ENCODE measurements at regions not wholly inside any gene's neighbourhood (a gene's known extent, or its start where the extent isn't known, plus 50 kb on each side); places are given as distances from the start of the nearest gene placed in this dataset.

- Histone ChIP-seq H3K79me2 (ENCODE audit: control insufficient read depth, insufficient read depth, low read length) (no peaks in the 10 kb centered on the region), H3K4me3 (replicated peaks in 1 of 3; ENCODE audit: insufficient read depth in 1 of 3, low read depth in 1 of 3, low read length in 3 of 3) (no peak overlapping the region), H3K9me1 (replicated peaks; ENCODE audit: control insufficient read depth, extremely low read depth, insufficient read depth, low read length) (no peaks in the 10 kb centered on the region), H3K9ac (replicated peaks; ENCODE audit: extremely low read depth, insufficient read depth, low read length) (no peak overlapping the region), H4K20me1 (replicated peaks; ENCODE audit: control insufficient read depth, extremely low read depth, insufficient read depth, low read length) (no peaks in the 10 kb centered on the region), H3K4me1 (ENCODE audit: control insufficient read depth, extremely low read depth, insufficient read depth, low read length) (no peaks in the 10 kb centered on the region), H3K36me3 (ENCODE audit: control insufficient read depth in 2 of 2, extremely low read depth in 1 of 2, insufficient read depth in 2 of 2, low read length in 2 of 2) (no peaks in the 10 kb centered on the region), H3K9me3 (replicated peaks; ENCODE audit: control insufficient read depth, insufficient read depth, low read length) (no peaks in the 10 kb centered on the region), H3K27ac (ENCODE audit: insufficient read depth, low read depth, low read length) (no peak overlapping the region), H3K4me2 (ENCODE audit: insufficient read depth, low read length) (no peak overlapping the region), H2AFZ (ENCODE audit: low read depth, low read length) (no peak overlapping the region), H3K27me3 (ENCODE audit: control insufficient read depth in 2 of 2, insufficient read depth in 2 of 2, low read length in 2 of 2) (peaks cover 0 to under 1% of the 10 kb centered on the region in 2 experiments)
- DNase-seq (ENCODE audit: low read depth, low spot score) (no peak), FAIRE-seq (no peak)
- POLR2A ChIA-PET = no interaction called here
- dilution Hi-C loops (cut with MboI; ENCODE audit: extremely low pct_ligation_motif_present, low sequenced_read_pairs) = no loop called here
- TF ChIP-seq JUN (IDR thresholded peaks at IDR 0.05; ENCODE audit: borderline replicate concordance, insufficient read depth, insufficient read length, low read depth) (no peak), GATA2 (IDR thresholded peaks at IDR 0.05; ENCODE audit: insufficient read depth, insufficient read length, low read depth, low read length) (no peak), EZH2 (IDR thresholded peaks at IDR 0.05; ENCODE audit: borderline replicate concordance, low read depth, low read length, severe bottlenecking) (no peak), MYC (IDR thresholded peaks at IDR 0.05; ENCODE audit: low read depth, low read length) (no peak), MAX (IDR thresholded peaks at IDR 0.05; ENCODE audit: insufficient read depth, insufficient read length) (no peak)
- BruUV-seq (replicated peaks) = no TSS peak
- intact Hi-C loops (cut with micrococcal nuclease) = no loop called here
- CTCF ChIA-PET = interaction anchor here (1.4 kb wide), 1 partner anchor 10 kb away, joined by 3 read pairs; no protein-coding TSS in a partner anchor
Measured at GRCh38 chr5:14965815-14966214, 94.2 kb upstream of the ANKH start.

DNA sequence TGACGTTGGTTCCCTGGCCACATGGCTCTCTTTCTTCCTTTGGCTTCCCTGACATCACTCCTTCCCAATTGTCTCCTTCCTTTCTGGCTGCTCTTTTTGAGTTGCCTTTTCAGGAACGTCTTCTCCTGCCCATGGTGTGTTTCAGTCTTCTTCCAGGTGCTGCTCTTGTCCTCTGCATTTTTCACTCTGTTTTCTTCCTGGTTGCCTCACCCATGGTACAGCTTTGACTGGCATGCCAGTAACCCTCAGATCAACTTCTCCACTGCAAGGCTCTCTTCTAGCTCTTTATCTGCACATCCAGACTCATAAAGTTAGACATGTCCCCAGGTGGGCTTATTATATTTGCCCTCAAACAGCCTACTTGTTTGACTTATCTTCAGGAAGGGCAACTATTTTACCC lies 91.0 kb upstream of the ANKH start:
- no peak for FAIRE-seq
- ChIA-PET POLR2A (no interaction called here), CTCF (no interaction called here)
- no peaks in the 10 kb centered on the region for H3K9me3 ChIP-seq (replicated peaks; ENCODE audit: control insufficient read depth, insufficient read depth, low read length)
- H2AFZ ChIP-seq (ENCODE audit: low read depth, low read length) = no peak overlapping the region
- H3K4me1 ChIP-seq (ENCODE audit: control insufficient read depth, extremely low read depth, insufficient read depth, low read length) = no peaks in the 10 kb centered on the region
- H3K79me2 ChIP-seq (ENCODE audit: control insufficient read depth, insufficient read depth, low read length) = no peaks in the 10 kb centered on the region
- intact Hi-C loops (cut with micrococcal nuclease) (no loop called here), dilution Hi-C loops (cut with MboI; ENCODE audit: extremely low pct_ligation_motif_present, low sequenced_read_pairs) (no loop called here)
- H3K27ac ChIP-seq (ENCODE audit: insufficient read depth, low read depth, low read length) = no peak overlapping the region
- no peak for DNase-seq (ENCODE audit: low read depth, low spot score)
- no peaks in the 10 kb centered on the region for H3K9me1 ChIP-seq (replicated peaks; ENCODE audit: control insufficient read depth, extremely low read depth, insufficient read depth, low read length)
- H3K9ac ChIP-seq (replicated peaks; ENCODE audit: extremely low read depth, insufficient read depth, low read length) = no peak overlapping the region
- no peak overlapping the region for H3K4me3 ChIP-seq (replicated peaks in 1 of 3; ENCODE audit: insufficient read depth in 1 of 3, low read depth in 1 of 3, low read length in 3 of 3)
- H3K4me2 ChIP-seq (ENCODE audit: insufficient read depth, low read length) = no peak overlapping the region
- BruUV-seq (replicated peaks) = no TSS peak
- TF ChIP-seq FOS (IDR thresholded peaks at IDR 0.05; ENCODE audit: borderline replicate concordance, insufficient read depth, low read length) = no peak
- no peak for TF ChIP-seq POLR2AphosphoS5 (IDR thresholded peaks at IDR 0.05; ENCODE audit: insufficient read depth, low read depth, low read length)
- no peak for TF ChIP-seq JUN (IDR thresholded peaks at IDR 0.05; ENCODE audit: borderline replicate concordance, insufficient read depth, insufficient read length, low read depth)
- TF ChIP-seq GATA2 (IDR thresholded peaks at IDR 0.05; ENCODE audit: insufficient read depth, insufficient read length, low read depth, low read length) = no peak
- no peak for TF ChIP-seq MAX (IDR thresholded peaks at IDR 0.05; ENCODE audit: insufficient read depth, insufficient read length)
- no peak for TF ChIP-seq EZH2 (IDR thresholded peaks at IDR 0.05; ENCODE audit: borderline replicate concordance, low read depth, low read length, severe bottlenecking)
- TF ChIP-seq MYC (IDR thresholded peaks at IDR 0.05; ENCODE audit: low read depth, low read length) = no peak
- TF ChIP-seq CTCF (IDR thresholded peaks at IDR 0.05; ENCODE audit: extremely low read depth in 1 of 2, insufficient read depth in 1 of 2, low read depth in 1 of 2, low read length in 2 of 2) = no peak
- no peak for TF ChIP-seq POLR2A (IDR thresholded peaks at IDR 0.05; ENCODE audit: low read depth, low read length)
- H4K20me1 ChIP-seq (replicated peaks; ENCODE audit: control insufficient read depth, extremely low read depth, insufficient read depth, low read length) = no peaks in the 10 kb centered on the region
- H3K36me3 ChIP-seq (ENCODE audit: control insufficient read depth in 2 of 2, extremely low read depth in 1 of 2, insufficient read depth in 2 of 2, low read length in 2 of 2) = no peaks in the 10 kb centered on the region
- H3K27me3 ChIP-seq (ENCODE audit: control insufficient read depth in 2 of 2, insufficient read depth in 2 of 2, low read length in 2 of 2) = no peaks in the 10 kb centered on the region

All from endothelial cell of umbilical vein (primary cell).